NCI-H226 (cell line): ENCODE measurements at regions not wholly inside any gene's neighbourhood (a gene's known extent, or its start where the extent isn't known, plus 50 kb on each side); places are given as distances from the start of the nearest gene placed in this dataset.

Experiments
- DNase-seq: peaks from one replicate; pipeline ENCODE4 v3.0.0-alpha.2; 2015

DNA sequence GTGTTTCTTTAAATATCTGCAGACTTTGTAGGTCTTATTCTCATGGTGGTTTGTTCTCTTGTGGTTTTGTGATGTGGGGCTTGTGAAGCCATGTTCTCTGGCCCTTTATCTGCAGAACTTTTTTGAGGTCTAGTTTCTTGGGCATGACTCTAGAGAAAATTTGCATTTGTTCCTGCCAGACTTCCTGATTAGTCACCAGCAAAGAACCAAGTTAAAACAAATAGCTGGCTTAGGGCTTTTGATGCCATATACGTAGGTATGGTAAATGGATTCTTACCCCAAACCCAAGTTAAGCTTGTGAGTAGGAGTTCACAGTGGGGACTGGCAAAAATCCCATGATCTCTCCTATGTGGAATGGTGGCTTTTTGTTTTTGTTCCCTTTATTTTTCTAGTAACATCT, 68.7 kb upstream of the IRX3 start:
- DNase-seq: no peak

DNA sequence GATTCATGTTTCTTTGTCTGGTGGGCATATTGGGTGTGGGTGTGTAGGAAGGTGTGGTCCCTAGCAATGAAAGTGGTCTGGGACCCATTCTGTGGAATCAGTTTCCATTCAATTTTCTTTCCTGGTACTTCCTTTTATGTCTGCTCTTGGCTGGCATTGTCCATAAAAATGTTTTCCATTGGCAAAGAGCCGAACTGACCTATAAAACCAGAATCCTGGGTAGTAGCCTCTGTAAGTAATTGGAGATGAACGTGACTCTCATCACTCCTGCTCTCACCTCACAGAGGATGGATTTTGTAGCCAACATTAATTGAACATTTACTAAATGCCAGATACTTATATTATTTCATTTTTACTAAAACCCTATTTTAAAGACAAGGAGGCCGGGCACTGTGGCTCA, 66.5 kb upstream of the IRX3 start:
- no peak for DNase-seq

DNA sequence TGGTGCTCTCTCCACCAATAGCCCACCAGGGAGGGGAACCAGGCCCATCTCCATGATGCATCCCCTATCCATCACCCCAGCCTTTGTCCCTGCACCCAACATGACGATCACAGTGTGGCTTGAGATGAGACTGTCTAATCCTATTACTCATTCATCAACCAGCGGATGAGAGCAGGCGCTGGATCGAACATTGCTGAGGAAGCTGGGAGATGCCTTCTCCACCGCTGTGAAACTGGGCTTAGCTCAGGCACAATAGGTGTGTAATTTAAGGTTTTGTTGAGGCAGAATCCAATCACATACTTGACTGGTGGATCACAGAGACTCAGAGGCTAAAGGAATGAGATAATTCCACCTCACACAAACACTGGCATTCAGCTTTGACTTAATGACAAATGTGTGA, 64.6 kb upstream of the IRX3 start:
- no peak for DNase-seq

DNA sequence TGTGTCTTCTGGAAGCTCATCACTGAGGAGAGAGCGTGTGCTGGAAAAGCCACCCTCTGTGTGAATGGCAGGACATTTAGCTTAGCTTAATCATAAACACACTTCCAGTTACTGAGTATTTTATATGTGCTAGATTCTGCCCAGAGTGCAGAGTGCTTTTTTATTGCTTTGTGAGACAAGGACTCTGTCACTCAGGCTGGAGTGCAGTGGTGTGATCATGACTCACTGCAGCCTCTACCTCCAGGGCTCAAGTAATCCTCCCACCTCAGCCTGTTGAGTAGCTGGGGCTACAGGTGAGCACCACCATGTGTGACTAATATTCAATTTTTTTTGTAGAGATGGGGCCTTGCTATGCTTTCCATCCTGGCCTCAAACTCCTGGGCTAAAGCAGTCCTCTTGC, 61.4 kb upstream of the IRX3 start:
- no peak for DNase-seq

DNA sequence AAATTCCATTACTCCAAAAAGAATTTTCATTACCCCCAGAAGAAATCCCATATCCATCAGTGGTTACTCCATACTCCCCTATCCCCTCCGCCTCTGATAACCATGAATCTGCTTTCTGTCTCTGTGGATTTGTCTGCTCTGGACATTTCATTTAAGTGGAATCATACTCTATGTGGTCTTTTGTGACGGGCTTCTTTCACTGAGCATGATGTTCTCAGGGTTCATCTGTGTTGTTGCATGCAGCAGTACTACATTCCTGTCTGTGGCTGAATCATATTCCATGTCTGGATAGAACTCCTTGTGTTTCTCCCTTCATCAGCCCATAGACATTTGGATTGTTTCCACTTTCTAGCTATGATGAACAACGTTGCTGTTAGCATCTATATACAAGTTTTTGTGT, 59.5 kb upstream of the IRX3 start:
- DNase-seq: no peak

DNA sequence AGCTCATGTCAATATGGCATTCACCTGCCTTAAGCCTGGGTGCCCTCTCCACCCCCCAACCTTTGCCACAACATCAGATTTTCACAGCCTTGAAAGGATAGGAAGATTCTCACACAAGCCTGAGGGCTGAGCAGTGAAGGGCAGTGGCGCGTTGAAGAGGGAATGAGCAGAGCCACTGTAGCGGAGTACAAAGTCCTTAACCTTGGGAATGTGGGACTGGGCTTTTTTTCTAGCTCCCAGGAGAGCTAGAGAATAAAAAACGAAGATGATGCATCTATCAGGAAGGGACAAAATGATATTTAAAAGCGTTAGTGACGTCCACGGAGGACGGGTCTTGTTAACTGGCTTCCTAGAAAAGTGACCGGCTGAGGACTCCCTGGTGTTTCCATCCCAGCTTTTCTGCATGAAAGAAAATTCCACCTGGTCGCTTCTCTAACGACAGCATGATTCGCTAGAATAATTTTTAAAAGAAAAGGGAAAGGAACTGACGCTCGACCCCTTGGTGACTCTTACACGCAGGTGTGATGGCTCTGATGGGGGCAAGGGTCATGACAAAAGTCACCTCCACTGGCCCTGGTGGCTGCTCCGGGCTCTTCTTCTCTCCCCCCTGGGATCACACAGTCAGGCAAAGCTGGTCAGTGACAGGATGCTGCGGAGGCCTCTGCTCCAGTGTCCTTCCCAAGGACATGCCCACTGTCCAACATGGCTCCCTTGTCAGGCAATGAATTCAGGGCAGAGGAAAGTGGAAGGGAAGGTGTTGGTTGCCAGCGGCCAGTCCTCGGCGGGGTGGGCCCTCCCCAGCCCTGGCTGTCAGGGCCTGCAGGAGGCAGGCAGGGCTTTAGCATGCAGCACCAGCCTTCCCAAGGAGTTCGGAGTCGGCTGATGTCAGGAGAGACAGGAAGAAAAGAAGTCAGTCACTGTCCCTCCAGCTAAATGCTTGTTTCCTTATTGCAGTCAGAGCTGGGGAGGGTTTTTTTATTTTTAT, 58.4 kb upstream of the IRX3 start:
- DNase-seq: no peak

DNA sequence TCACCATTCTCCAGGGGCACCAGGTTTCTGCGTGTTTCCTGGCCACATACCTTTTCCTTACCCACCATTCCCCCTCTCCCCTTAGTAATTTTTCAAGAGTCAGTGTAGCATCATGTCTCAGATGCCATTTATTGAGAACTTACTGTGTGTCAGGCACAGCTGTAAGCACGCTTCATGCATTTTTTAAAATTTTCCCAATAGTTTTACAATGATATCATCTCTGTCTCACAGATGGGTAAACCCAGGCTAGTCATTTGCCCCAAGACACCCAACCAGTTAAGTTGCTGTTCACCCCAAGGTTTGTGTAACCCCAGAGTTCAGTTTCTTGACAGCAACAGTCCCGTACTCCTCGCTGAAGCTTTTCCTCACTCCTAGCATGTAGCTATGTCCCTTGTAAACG, 56.4 kb upstream of the IRX3 start:
- no peak for DNase-seq

DNA sequence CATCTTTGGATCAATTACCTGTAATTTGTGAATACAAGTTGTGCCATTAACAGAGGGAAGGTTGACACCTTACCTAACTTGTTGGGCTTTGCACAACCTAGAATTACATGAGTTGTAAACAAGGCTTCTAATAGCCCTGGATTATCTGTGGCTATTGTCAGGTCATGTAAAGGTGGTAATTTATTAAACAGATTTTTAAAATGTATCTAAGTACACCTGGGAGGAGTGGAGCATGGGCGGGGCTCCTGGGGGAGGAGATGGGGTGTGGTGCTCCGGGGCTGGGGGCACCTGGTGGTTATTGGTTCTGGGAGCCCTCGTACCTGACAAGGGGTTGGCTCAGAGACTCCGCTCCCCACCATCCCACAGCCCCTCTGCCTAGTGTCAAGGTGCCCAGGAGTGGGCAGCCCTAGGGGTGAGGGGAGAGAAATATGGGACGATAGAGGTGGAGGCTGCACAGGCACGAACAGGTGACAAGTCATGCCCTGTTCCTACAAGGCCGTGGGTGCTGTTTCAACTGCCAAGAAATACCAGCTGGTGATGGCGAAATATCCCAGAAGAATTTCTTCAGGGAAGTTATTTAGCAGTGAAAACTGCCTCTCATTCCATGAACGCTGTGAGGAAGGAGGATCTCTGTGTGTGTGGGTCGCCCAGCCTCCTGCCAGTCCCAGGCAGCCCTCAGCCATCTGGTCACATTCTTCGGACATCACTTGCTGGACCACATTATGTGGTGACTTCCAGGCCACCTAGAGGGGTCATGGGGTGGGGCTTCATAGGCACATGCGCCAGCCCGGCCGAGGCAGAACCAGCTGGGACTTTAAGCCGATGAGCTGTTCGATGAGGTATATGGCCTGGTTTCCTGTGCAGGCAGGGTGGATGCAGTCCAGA, 55.5 kb upstream of the IRX3 start:
- peak; percentile 21 for DNase-seq

DNA sequence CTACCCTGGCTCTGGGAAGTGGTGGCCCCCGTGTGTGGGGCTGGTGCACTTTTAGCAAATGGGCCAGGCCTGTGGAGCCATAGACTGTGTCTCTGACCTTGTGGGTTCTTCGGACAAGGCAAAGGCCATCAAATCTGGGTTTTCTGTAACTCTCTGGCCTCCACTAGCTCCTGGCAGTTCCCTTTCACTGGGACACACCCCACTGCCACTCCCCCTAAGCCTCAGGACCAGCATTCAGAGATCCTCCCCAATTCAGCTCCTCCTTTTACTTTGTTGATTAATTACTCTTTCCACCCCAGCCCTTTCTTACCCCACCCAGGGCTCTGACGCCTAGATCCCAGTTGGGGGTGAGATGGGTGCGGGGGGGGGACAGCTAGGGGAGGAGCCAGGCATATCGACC, 53.9 kb upstream of the IRX3 start:
- DNase-seq: no peak

DNA sequence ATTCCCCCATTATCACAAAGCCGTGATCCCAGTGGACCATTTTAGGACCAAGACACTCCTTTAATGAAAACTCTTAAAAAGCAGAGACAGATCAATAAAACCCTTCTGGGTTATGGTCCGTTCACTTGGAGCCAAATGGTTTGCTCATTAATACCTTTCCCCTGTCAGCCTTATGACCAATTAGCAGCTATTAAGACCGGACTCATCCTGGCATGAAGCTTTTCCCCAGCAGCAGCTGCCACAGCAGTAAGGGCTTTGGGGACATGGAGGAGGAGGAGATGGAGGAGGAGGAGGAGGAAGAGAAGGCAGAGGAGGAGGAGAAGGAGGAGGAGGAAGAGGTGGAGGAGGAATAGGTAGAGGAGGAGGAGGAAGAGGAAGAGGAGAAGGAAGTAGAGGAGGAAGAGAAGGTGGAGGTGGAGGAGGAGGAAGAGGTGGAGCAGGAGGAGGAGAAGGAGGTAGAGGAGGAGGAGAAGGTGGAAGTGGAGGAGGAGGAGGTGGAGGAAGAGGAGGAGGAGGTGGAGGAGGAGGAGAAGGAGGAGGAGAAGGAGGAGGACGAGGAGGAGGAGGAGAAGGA, 50.1 kb upstream of the IRX3 start:
- no peak for DNase-seq
